ENCODE measurements at regions not wholly inside any gene's neighbourhood (a gene's known extent, or its start where the extent isn't known, plus 50 kb on each side); places are given as distances from the start of the nearest gene placed in this dataset.
A peak's percentile ranks its signal among the peaks of the same experiment; 100 is the strongest.

- H2AFZ ChIP-seq: no peak overlapping the region
- H3K27ac ChIP-seq: no peak overlapping the region
- no peaks in the 10 kb centered on the region for H3K79me2 ChIP-seq
- no peaks in the 10 kb centered on the region for H3K27me3 ChIP-seq (ENCODE audit: control insufficient read depth, insufficient read depth, low read length)
- H3K4me2 ChIP-seq (ENCODE audit: low read length): no peak overlapping the region
- no peak overlapping the region for H3K9ac ChIP-seq
- no peak for TF ChIP-seq CTCF (IDR thresholded peaks at IDR 0.05)
- peaks cover 30% of the 10 kb centered on the region for H3K4me1 ChIP-seq
- H3K4me3 ChIP-seq (ENCODE audit: low read depth, low read length): no peak overlapping the region
- H3K36me3 ChIP-seq (ENCODE audit: control insufficient read depth, insufficient read depth, low read length): no peaks in the 10 kb centered on the region
- no peaks in the 10 kb centered on the region for H3K9me3 ChIP-seq (ENCODE audit: control insufficient read depth, low read length)
These were observed 60.4 kb upstream of the MSI2 start for GRCh38 chr17:57195785-57196460.

- peak overlapping the region; percentile 36 for H2AFZ ChIP-seq
- H3K4me2 ChIP-seq (ENCODE audit: low read length): no peak overlapping the region
- H3K27me3 ChIP-seq (ENCODE audit: control insufficient read depth, insufficient read depth, low read length): no peaks in the 10 kb centered on the region
- H3K9ac ChIP-seq: no peak overlapping the region
- no peak overlapping the region for H3K4me3 ChIP-seq (ENCODE audit: low read depth, low read length)
- H3K36me3 ChIP-seq (ENCODE audit: control insufficient read depth, insufficient read depth, low read length): no peaks in the 10 kb centered on the region
- H3K4me1 ChIP-seq: peaks cover 36% of the 10 kb centered on the region
- no peaks in the 10 kb centered on the region for H3K79me2 ChIP-seq
- peak overlapping the region; percentile 90 for H3K27ac ChIP-seq
- H3K9me3 ChIP-seq (ENCODE audit: control insufficient read depth, low read length): no peaks in the 10 kb centered on the region
- no peak for TF ChIP-seq CTCF (IDR thresholded peaks at IDR 0.05)
These were observed 58.8 kb upstream of the MSI2 start for GRCh38 chr17:57197466-57198071.

- no peak overlapping the region for H3K4me3 ChIP-seq (ENCODE audit: low read depth, low read length)
- no peak overlapping the region for H3K9ac ChIP-seq
- H3K4me1 ChIP-seq: peaks cover 54% of the 10 kb centered on the region
- no peaks in the 10 kb centered on the region for H3K9me3 ChIP-seq (ENCODE audit: control insufficient read depth, low read length)
- H3K79me2 ChIP-seq: no peaks in the 10 kb centered on the region
- no peak overlapping the region for H3K4me2 ChIP-seq (ENCODE audit: low read length)
- peak overlapping the region; percentile 90 for H3K27ac ChIP-seq
- H2AFZ ChIP-seq: peak overlapping the region; percentile 59
- H3K27me3 ChIP-seq (ENCODE audit: control insufficient read depth, insufficient read depth, low read length): no peaks in the 10 kb centered on the region
- TF ChIP-seq CTCF (IDR thresholded peaks at IDR 0.05): no peak
- H3K36me3 ChIP-seq (ENCODE audit: control insufficient read depth, insufficient read depth, low read length): no peaks in the 10 kb centered on the region
These were observed 54.8 kb upstream of the MSI2 start for GRCh38 chr17:57201481-57201880.

GRCh38 chr17:57203040-57203439 is 53.3 kb upstream of the MSI2 start:
- no peaks in the 10 kb centered on the region for H3K79me2 ChIP-seq
- no peak overlapping the region for H3K4me2 ChIP-seq (ENCODE audit: low read length)
- no peak overlapping the region for H3K9ac ChIP-seq
- peak overlapping the region; percentile 90 for H3K27ac ChIP-seq
- no peaks in the 10 kb centered on the region for H3K36me3 ChIP-seq (ENCODE audit: control insufficient read depth, insufficient read depth, low read length)
- H2AFZ ChIP-seq: peak overlapping the region; percentile 57
- no peaks in the 10 kb centered on the region for H3K27me3 ChIP-seq (ENCODE audit: control insufficient read depth, insufficient read depth, low read length)
- H3K9me3 ChIP-seq (ENCODE audit: control insufficient read depth, low read length): no peaks in the 10 kb centered on the region
- peaks cover 53% of the 10 kb centered on the region for H3K4me1 ChIP-seq
- no peak for TF ChIP-seq CTCF (IDR thresholded peaks at IDR 0.05)
- H3K4me3 ChIP-seq (ENCODE audit: low read depth, low read length): no peak overlapping the region
